Muscle layer of duodenum (tissue), 2 donors: ENCODE measurements at regions not wholly inside any gene's neighbourhood (a gene's known extent, or its start where the extent isn't known, plus 50 kb on each side); places are given as distances from the start of the nearest gene placed in this dataset.

Experiments
- H3K27ac ChIP-seq: one replicate; pipeline ENCODE4 v1.7.0; 2013; ENCODE audit warnings: mild to moderate bottlenecking, low read length
- H3K27me3 ChIP-seq: one replicate; pipeline ENCODE4 v1.7.0; 2013; ENCODE audit warnings: low read depth, mild to moderate bottlenecking, control low read depth, low read length
- H3K36me3 ChIP-seq, 2 donors: one replicate each; pipeline ENCODE4 v1.7.0; 2013; ENCODE audit warnings: low read length in 2 of 2, control low read depth in 1 of 2, mild to moderate bottlenecking in 1 of 2; ENCODE audit not compliant: insufficient read depth in 2 of 2, control insufficient read depth in 1 of 2
- H3K4me1 ChIP-seq, 2 donors: one replicate each; pipeline ENCODE4 v1.7.0; 2013; ENCODE audit warnings: low read length in 2 of 2, mild to moderate bottlenecking in 2 of 2, control low read depth in 1 of 2, moderate library complexity in 1 of 2; ENCODE audit not compliant: insufficient read depth in 2 of 2, control insufficient read depth in 1 of 2
- H3K4me3 ChIP-seq, 2 donors: one replicate each; pipeline ENCODE4 v1.7.0; 2013; ENCODE audit warnings: low read length in 2 of 2, low read depth in 1 of 2, mild to moderate bottlenecking in 1 of 2
- H3K9me3 ChIP-seq, 2 donors: one replicate each; pipeline ENCODE4 v1.7.0; 2013; ENCODE audit warnings: low read length in 2 of 2, control low read depth in 1 of 2, mild to moderate bottlenecking in 1 of 2; ENCODE audit not compliant: control insufficient read depth in 1 of 2
- donor health status: healthy.

GRCh38 chr2:12178289-12179080 is 432.1 kb downstream of the LPIN1 start:
- Histone ChIP-seq H3K27ac (no peak overlapping the region), H3K27me3 (no peaks in the 10 kb centered on the region), H3K4me3 (no peak overlapping the region), H3K4me1 (peaks cover 0 to 22% of the 10 kb centered on the region in 2 donors), H3K9me3 (no peaks in the 10 kb centered on the region), H3K36me3 (no peaks in the 10 kb centered on the region)

GRCh38 chr2:12180031-12180430 is 433.6 kb downstream of the LPIN1 start:
- Histone ChIP-seq H3K4me1 (peaks cover 0 to 22% of the 10 kb centered on the region in 2 donors), H3K27ac (no peak overlapping the region), H3K27me3 (no peaks in the 10 kb centered on the region), H3K9me3 (no peaks in the 10 kb centered on the region), H3K36me3 (no peaks in the 10 kb centered on the region), H3K4me3 (no peak overlapping the region)

DNA sequence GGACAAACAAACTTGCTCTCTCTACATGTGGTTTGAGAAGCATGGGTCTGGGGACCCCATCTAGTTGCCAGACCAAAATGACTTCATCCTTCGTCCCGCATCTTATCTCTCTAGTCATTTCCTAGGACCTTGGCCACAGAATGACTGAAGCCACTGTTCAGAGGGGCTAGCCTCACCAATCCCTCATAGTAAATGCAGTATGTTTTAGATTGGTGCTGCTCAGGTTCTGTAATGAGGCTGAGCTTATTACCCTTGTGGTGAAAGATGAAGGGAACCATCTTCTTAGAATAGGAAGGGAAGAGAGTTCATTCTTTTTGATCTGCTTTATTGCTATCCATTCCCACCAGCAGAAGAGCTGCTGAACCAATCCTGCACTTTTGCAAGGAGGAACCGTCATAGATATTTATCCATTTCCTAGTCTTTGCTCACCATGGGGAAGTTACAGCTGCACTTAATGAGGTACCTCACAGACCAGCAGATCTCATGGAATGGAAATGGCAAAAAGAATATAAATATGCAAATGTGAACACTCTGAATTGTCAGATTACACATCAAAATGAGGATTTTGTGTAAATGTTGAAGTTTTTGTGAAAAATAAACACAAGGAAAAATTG is 436.7 kb downstream of the LPIN1 start:
- Histone ChIP-seq H3K4me1 (peaks cover 0 to 4% of the 10 kb centered on the region in 2 donors), H3K27ac (no peak overlapping the region), H3K9me3 (no peaks in the 10 kb centered on the region), H3K36me3 (no peaks in the 10 kb centered on the region), H3K27me3 (no peaks in the 10 kb centered on the region), H3K4me3 (no peak overlapping the region)

DNA sequence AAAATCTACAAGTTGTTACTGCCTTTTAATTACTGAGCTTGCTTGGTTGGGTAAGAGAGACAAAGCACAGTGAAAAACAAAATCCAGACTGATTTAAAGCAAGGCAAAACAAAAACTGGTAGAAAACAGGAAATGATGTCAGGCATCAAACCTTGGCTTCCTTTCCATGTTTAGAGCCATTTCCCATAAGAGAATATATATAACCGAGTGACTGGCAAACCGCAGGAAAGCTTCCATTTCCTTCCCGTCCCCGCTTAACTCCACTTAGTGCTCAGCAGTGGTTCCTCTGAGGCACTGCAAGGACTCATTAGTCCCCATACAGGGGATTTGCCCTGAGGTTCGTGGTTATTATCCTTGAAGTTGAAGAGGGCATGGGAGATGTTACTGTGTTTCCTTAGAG is 446.3 kb downstream of the LPIN1 start:
- H3K27me3 ChIP-seq: no peaks in the 10 kb centered on the region
- no peak overlapping the region for H3K4me3 ChIP-seq
- H3K4me1 ChIP-seq: no peaks in the 10 kb centered on the region
- H3K9me3 ChIP-seq: no peaks in the 10 kb centered on the region
- no peaks in the 10 kb centered on the region for H3K36me3 ChIP-seq
- H3K27ac ChIP-seq: no peak overlapping the region

GRCh38 chr2:12194968-12195367 is 448.5 kb downstream of the LPIN1 start:
- H3K9me3 ChIP-seq: no peaks in the 10 kb centered on the region
- H3K4me1 ChIP-seq: no peaks in the 10 kb centered on the region
- no peak overlapping the region for H3K27ac ChIP-seq
- H3K4me3 ChIP-seq: no peak overlapping the region
- H3K27me3 ChIP-seq: no peaks in the 10 kb centered on the region
- no peaks in the 10 kb centered on the region for H3K36me3 ChIP-seq

DNA sequence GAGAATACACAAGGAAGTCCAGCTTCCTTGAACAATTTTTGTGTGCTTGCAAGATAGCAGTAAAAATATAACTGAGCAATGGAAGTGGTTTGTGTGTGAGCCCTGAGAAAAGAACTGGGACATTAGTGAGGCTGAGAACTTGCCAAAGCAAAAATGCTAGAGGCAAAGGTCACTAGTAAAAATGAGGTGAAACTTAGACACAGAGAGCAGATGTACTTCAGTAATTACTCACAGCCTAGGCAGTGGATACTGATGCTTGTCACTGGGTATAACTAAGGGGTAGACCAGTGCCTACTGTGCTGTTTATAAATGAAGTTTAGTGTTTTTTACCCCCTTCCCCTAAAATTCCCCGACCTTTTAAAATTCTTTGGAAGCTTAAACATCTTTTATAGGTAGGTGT is 450.1 kb downstream of the LPIN1 start:
- H3K27ac ChIP-seq: no peak overlapping the region
- H3K36me3 ChIP-seq: no peaks in the 10 kb centered on the region
- no peaks in the 10 kb centered on the region for H3K27me3 ChIP-seq
- H3K4me3 ChIP-seq: no peak overlapping the region
- no peaks in the 10 kb centered on the region for H3K9me3 ChIP-seq
- no peaks in the 10 kb centered on the region for H3K4me1 ChIP-seq

- Histone ChIP-seq H3K36me3 (no peaks in the 10 kb centered on the region), H3K4me1 (peaks cover 0 to 1% of the 10 kb centered on the region in 2 donors), H3K9me3 (no peaks in the 10 kb centered on the region), H3K27me3 (no peaks in the 10 kb centered on the region), H3K27ac (no peak overlapping the region), H3K4me3 (no peak overlapping the region)
Observed at GRCh38 chr2:12197133-12197532, 450.7 kb downstream of the LPIN1 start.

- Histone ChIP-seq H3K9me3 (no peaks in the 10 kb centered on the region), H3K27me3 (no peaks in the 10 kb centered on the region), H3K4me3 (no peak overlapping the region), H3K4me1 (peaks cover 0 to 6% of the 10 kb centered on the region in 2 donors), H3K27ac (no peak overlapping the region), H3K36me3 (no peaks in the 10 kb centered on the region)
Observed at GRCh38 chr2:12199491-12200211, 453.2 kb downstream of the LPIN1 start.

GRCh38 chr2:12201369-12201768 is 454.9 kb downstream of the LPIN1 start:
- Histone ChIP-seq H3K27ac (no peak overlapping the region), H3K27me3 (no peaks in the 10 kb centered on the region), H3K4me3 (no peak overlapping the region), H3K36me3 (no peaks in the 10 kb centered on the region), H3K9me3 (no peaks in the 10 kb centered on the region), H3K4me1 (peaks cover 0 to 6% of the 10 kb centered on the region in 2 donors)

- Histone ChIP-seq H3K27me3 (no peaks in the 10 kb centered on the region), H3K9me3 (no peaks in the 10 kb centered on the region), H3K36me3 (no peaks in the 10 kb centered on the region), H3K4me3 (no peak overlapping the region), H3K27ac (no peak overlapping the region), H3K4me1 (peaks cover 0 to 6% of the 10 kb centered on the region in 2 donors)
Observed at GRCh38 chr2:12202313-12203075, 456.1 kb downstream of the LPIN1 start.

DNA sequence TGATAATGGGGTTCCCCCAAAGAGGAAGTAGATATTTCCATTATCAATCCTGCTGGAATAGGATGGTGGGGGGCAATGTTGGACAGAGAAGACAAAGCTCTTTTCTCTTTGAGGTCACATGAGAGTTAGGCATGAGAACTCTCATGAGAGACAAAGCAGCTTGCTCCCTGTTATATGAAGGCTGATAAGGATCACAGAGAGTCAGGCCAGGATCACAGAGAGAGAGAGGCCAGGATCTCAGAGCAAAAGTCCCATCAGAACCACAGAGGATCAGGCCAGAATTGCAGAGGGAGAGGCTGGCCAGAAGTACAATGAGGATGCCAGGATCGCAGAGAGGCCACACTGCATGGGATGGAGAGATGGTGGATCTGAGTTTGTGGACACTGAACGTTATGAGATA is 457.1 kb downstream of the LPIN1 start:
- no peak overlapping the region for H3K4me3 ChIP-seq
- no peaks in the 10 kb centered on the region for H3K27me3 ChIP-seq
- no peaks in the 10 kb centered on the region for H3K36me3 ChIP-seq
- no peaks in the 10 kb centered on the region for H3K9me3 ChIP-seq
- no peak overlapping the region for H3K27ac ChIP-seq
- peaks cover 0 to 6% of the 10 kb centered on the region in 2 donors for H3K4me1 ChIP-seq
